ENCODE measurements at regions not wholly inside any gene's neighbourhood (a gene's known extent, or its start where the extent isn't known, plus 50 kb on each side); places are given as distances from the start of the nearest gene placed in this dataset.

- H3K36me3 ChIP-seq, result no peaks in the 10 kb centered on the region
- H3K9me3 ChIP-seq (ENCODE audit: low read depth), result no peaks in the 10 kb centered on the region
- no peaks in the 10 kb centered on the region for H3K27me3 ChIP-seq
- H3K4me1 ChIP-seq (ENCODE audit: low read depth), result no peaks in the 10 kb centered on the region
- DNase-seq (ENCODE audit: low read depth in 1 of 2, low spot score in 1 of 2), result no peak
- H3K27ac ChIP-seq, result no peak overlapping the region
- TF ChIP-seq CTCF (IDR thresholded peaks at IDR 0.05; ENCODE audit: low read depth, low read length), result no peak
- H3K4me3 ChIP-seq, result no peak overlapping the region
These were observed 321.7 kb upstream of the PFKP start for GRCh38 chr10:2745666-2746065.

- Histone ChIP-seq H3K36me3 (no peaks in the 10 kb centered on the region), H3K4me3 (no peak overlapping the region), H3K4me1 (ENCODE audit: low read depth) (no peaks in the 10 kb centered on the region), H3K27ac (no peak overlapping the region), H3K27me3 (no peaks in the 10 kb centered on the region), H3K9me3 (ENCODE audit: low read depth) (no peaks in the 10 kb centered on the region)
- DNase-seq (ENCODE audit: low read depth in 1 of 2, low spot score in 1 of 2), result no peak
- no peak for TF ChIP-seq CTCF (IDR thresholded peaks at IDR 0.05; ENCODE audit: low read depth, low read length)
These were observed 322.7 kb upstream of the PFKP start for GRCh38 chr10:2744547-2745200.

DNA sequence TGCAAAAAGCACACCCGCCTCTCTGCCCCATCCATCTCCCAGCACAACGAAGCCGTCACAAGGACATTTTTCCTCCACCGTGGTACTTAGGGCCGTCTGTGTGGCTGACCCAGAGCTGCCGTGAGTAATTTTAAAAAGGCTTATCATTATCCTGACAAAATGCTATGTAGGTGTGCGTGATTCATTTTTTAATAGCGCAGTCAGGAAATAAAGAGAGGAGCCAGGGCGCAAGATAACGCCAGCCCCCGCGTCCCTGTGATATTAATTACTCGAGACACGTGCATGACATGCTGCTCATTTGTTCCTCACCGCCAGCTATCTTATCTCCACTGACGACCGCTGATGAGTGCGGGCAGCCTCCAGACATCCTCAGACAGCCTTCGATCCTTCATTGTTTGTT lies 332.7 kb upstream of the PFKP start:
- Histone ChIP-seq H3K4me3 (no peak overlapping the region), H3K27ac (no peak overlapping the region), H3K4me1 (ENCODE audit: low read depth) (no peaks in the 10 kb centered on the region), H3K9me3 (ENCODE audit: low read depth) (no peaks in the 10 kb centered on the region), H3K36me3 (no peaks in the 10 kb centered on the region), H3K27me3 (no peaks in the 10 kb centered on the region)
- DNase-seq (ENCODE audit: low read depth in 1 of 2, low spot score in 1 of 2), result peak in 1 of 2 donors; percentile 2
- no peak for TF ChIP-seq CTCF (IDR thresholded peaks at IDR 0.05; ENCODE audit: low read depth, low read length)

- Histone ChIP-seq H3K9me3 (ENCODE audit: low read depth) (no peaks in the 10 kb centered on the region), H3K4me3 (no peak overlapping the region), H3K4me1 (ENCODE audit: low read depth) (no peaks in the 10 kb centered on the region), H3K27me3 (no peaks in the 10 kb centered on the region), H3K27ac (no peak overlapping the region), H3K36me3 (no peaks in the 10 kb centered on the region)
- no peak for TF ChIP-seq CTCF (IDR thresholded peaks at IDR 0.05; ENCODE audit: low read depth, low read length)
- peak in 1 of 2 donors; percentile 12 for DNase-seq (ENCODE audit: low read depth in 1 of 2, low spot score in 1 of 2)
These were observed 333.9 kb upstream of the PFKP start for GRCh38 chr10:2733278-2733963.

- no peak for DNase-seq (ENCODE audit: low read depth in 1 of 2, low spot score in 1 of 2)
- Histone ChIP-seq H3K36me3 (no peaks in the 10 kb centered on the region), H3K9me3 (ENCODE audit: low read depth) (no peaks in the 10 kb centered on the region), H3K4me3 (no peak overlapping the region), H3K4me1 (ENCODE audit: low read depth) (no peaks in the 10 kb centered on the region), H3K27ac (no peak overlapping the region), H3K27me3 (no peaks in the 10 kb centered on the region)
- TF ChIP-seq CTCF (IDR thresholded peaks at IDR 0.05; ENCODE audit: low read depth, low read length), result no peak
These were observed 335.4 kb upstream of the PFKP start for GRCh38 chr10:2731940-2732339.

Data from cardiac muscle cell (in vitro differentiated cells and primary cell).